ENCODE measurements at regions not wholly inside any gene's neighbourhood (a gene's known extent, or its start where the extent isn't known, plus 50 kb on each side); places are given as distances from the start of the nearest gene placed in this dataset.

DNA sequence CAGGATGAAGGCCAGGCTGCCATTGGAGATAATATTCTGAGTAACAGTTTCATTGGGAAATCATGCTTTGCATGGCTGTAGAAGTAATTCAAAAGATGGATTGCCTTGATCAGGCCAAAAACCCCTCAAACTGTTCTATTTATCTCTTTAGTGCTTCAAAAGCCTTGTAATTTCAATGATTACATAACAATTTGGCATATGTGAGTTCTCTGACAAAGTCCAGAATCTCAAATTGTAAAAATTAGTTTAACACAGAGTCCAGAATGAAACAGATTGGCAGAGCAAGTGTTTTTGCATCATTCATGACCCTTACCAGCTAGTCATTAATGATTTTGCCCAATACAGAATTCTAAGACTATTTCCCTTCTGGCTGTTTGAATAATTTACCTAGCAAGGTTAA lies 347.3 kb downstream of the SPRY1 start:
- POLR2A ChIA-PET = no interaction called here
- Mint-ChIP-seq H3K27ac (no peak overlapping the region), H3K4me3 (no peak overlapping the region), H3K27me3 (peaks cover 5% of the 10 kb centered on the region), H3K4me1 (ENCODE audit: low read depth) (no peaks in the 10 kb centered on the region), H3K36me3 (no peaks in the 10 kb centered on the region), H3K9me3 (no peaks in the 10 kb centered on the region)
- CTCF ChIA-PET = no interaction called here
- DNase-seq = no peak
- intact Hi-C loops (cut with micrococcal nuclease) = no loop called here

DNA sequence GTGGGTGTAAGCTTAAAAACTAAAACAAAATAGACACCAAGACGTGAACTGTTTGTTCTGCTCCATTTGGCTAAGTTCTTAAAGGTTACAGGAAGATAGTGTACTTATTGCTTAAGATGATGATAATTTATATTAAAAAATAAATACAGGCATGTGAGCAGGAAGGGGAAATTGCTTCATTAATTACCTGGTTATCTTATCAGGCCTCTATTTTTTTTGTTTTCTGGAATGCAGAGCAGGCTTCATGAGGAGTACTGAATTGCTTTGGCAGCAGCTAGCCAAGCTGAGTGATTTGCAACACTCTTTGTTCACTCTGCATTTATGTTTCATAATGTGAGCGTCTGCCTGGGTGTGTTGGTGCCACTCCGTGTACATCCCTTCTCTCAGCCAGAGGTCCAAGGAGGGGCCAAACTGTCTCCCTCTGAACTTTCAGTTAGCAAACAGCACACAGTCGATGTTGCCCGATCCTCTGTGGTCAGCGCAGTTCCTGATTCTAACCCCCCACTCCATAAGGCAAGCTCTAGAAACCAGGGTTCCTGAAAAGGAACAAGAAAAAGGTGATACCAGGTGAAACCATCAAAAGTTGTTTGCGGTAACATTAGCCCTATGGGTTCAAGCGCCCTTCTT lies 348.2 kb downstream of the SPRY1 start:
- POLR2A ChIA-PET = interaction anchor here (0.7 kb wide), 1 partner anchor 108 kb away, joined by 3 read pairs; no protein-coding TSS in a partner anchor
- DNase-seq = no peak
- no peaks in the 10 kb centered on the region for H3K4me1 Mint-ChIP-seq (ENCODE audit: low read depth)
- H3K4me3 Mint-ChIP-seq = no peak overlapping the region
- CTCF ChIA-PET = interaction anchor here (0.7 kb wide), 1 partner anchor 32 kb away, joined by 4 read pairs; no protein-coding TSS in a partner anchor
- H3K27ac Mint-ChIP-seq = no peak overlapping the region
- H3K36me3 Mint-ChIP-seq = no peaks in the 10 kb centered on the region
- peaks cover 5% of the 10 kb centered on the region for H3K27me3 Mint-ChIP-seq
- H3K9me3 Mint-ChIP-seq = no peaks in the 10 kb centered on the region
- intact Hi-C loops (cut with micrococcal nuclease) = no loop called here

DNA sequence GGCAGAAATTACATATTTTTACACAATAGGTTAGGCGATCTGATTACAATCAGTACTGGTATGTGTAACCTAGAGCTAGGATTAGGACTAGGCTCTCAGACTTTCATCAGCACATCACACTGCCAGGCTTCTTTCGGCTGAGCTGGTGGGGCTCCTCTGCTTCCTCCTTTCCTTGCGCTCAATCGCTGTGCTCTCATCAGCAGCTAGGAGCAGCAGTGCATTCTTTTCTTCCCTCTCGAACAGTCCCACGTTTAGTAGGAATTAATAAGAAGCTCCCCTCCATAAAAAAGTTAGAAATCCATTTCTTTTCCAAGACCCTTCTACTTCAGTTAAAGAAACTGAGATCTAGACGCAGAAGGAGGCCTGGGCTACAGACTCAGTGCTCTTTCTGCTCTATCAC lies 350.4 kb downstream of the SPRY1 start:
- Mint-ChIP-seq H3K4me1 (ENCODE audit: low read depth) (no peaks in the 10 kb centered on the region), H3K4me3 (no peak overlapping the region), H3K36me3 (no peaks in the 10 kb centered on the region), H3K27me3 (peaks cover 5% of the 10 kb centered on the region), H3K27ac (no peak overlapping the region), H3K9me3 (no peaks in the 10 kb centered on the region)
- CTCF ChIA-PET = interaction anchor here (0.6 kb wide), 1 partner anchor 544 kb away, joined by 4 read pairs; no protein-coding TSS in a partner anchor
- no peak for DNase-seq
- intact Hi-C loops (cut with micrococcal nuclease) = no loop called here
- POLR2A ChIA-PET = no interaction called here

DNA sequence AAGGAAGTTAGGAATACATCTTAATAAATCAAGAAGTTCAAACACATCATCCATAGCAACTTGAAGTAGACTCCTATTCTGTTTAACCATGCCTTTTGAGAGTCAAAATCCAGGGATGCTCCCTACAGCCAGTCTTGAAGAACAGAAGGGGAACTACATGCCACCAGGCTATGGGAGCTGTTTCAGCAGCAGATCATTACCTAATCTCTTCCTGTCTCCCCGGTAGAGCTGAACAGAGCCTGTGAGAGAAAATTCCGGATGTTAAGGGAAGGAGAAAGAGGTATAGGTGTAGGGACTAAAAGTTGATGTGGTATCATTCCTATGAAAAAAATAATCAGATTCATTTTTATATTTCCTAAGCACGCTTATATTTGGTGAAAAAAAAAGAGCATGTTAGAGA lies 352.2 kb downstream of the SPRY1 start:
- Mint-ChIP-seq H3K4me1 (ENCODE audit: low read depth) (no peaks in the 10 kb centered on the region), H3K36me3 (no peaks in the 10 kb centered on the region), H3K4me3 (no peak overlapping the region), H3K27ac (no peak overlapping the region), H3K9me3 (no peaks in the 10 kb centered on the region), H3K27me3 (peaks cover 5% of the 10 kb centered on the region)
- intact Hi-C loops (cut with micrococcal nuclease) = no loop called here
- CTCF ChIA-PET = no interaction called here
- POLR2A ChIA-PET = no interaction called here
- DNase-seq = no peak

DNA sequence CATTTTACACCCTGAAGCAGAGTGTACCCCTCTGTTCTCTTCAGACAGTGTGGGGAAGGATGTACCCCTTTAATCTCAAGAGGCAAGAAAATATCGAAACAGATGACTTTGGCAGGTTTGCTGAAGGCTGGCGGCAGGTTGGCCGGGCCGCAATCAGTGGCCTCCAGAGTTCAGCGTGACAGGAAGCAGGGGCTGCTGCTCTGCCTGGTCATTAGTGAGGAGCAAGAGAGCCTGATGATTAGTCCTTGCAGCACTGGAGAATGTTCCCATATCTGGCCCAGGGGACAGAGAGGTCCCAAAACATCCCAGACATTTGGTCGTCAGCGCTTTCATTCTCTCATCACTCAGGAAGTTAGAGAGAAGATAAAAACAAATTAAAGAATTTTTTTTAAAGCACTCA lies 352.8 kb downstream of the SPRY1 start:
- intact Hi-C loops (cut with micrococcal nuclease) = no loop called here
- no peaks in the 10 kb centered on the region for H3K4me1 Mint-ChIP-seq (ENCODE audit: low read depth)
- no peaks in the 10 kb centered on the region for H3K36me3 Mint-ChIP-seq
- H3K9me3 Mint-ChIP-seq = no peaks in the 10 kb centered on the region
- no peak for DNase-seq
- no peak overlapping the region for H3K4me3 Mint-ChIP-seq
- POLR2A ChIA-PET = no interaction called here
- CTCF ChIA-PET = no interaction called here
- H3K27me3 Mint-ChIP-seq = peaks cover 4% of the 10 kb centered on the region
- no peak overlapping the region for H3K27ac Mint-ChIP-seq

DNA sequence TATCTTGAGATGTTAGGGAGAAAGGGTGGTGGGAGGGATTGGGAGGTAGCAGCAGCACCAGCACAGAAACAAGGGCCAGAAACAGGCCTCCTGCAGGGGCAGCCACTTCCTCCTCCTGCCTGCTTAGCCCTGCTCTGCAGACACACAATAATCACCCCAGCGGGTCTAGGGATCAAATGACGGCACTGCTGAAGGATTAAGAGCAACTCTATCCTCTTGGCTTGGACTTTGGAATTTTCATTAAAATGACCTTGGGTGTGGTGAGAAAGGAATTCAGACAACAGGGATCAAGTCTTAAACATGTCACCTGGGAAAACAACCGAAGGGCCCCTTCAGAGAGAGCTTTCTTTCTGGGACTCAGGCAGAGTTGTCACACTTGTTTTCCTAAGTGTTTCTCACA lies 353.4 kb downstream of the SPRY1 start:
- H3K27me3 Mint-ChIP-seq = peaks cover 4% of the 10 kb centered on the region
- ChIA-PET CTCF (no interaction called here), POLR2A (no interaction called here)
- intact Hi-C loops (cut with micrococcal nuclease) = no loop called here
- no peaks in the 10 kb centered on the region for H3K36me3 Mint-ChIP-seq
- no peaks in the 10 kb centered on the region for H3K4me1 Mint-ChIP-seq (ENCODE audit: low read depth)
- H3K9me3 Mint-ChIP-seq = no peaks in the 10 kb centered on the region
- H3K4me3 Mint-ChIP-seq = no peak overlapping the region
- no peak for DNase-seq
- H3K27ac Mint-ChIP-seq = no peak overlapping the region

DNA sequence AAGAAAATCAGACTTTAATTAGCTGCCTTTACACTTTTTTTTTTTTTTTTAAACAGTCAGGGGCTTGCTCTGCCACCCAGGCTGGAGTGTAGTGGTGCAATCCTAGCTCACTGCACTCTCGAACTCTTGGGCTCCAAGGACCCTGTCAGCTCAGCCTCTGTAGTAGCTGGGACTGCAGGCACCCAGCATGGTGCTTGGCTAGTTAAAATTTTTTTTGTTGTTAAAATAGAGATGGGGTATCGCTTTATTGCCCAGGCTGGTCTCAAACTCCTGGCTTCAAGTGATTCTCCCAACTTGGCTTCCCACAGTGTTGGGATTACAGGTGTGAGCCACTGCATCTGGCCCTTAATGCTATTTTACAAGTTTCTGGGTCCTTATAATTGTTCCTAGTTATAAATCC lies 359.1 kb downstream of the SPRY1 start:
- CTCF ChIA-PET = no interaction called here

DNA sequence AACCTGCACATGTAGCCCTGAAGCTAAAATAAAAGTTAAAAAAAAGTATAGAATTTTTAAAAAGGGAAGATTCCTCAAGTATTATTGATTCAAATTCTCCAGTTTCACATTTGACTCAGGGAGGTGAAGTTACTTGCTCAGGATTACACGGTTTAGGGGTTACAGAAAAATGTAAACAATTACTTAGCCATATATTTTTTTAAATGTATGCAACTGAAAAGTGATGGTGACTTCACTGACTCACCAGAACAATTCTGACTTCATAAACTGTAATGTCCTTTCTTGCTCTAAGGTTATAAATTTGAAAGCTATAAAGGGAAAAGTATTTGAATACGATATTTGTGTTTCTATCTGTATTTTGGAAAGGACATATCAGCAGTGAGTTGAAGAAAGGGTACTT lies 371.2 kb downstream of the SPRY1 start:
- H3K36me3 Mint-ChIP-seq = no peaks in the 10 kb centered on the region
- no peaks in the 10 kb centered on the region for H3K4me1 Mint-ChIP-seq (ENCODE audit: low read depth)
- no peaks in the 10 kb centered on the region for H3K27me3 Mint-ChIP-seq
- intact Hi-C loops (cut with micrococcal nuclease) = no loop called here
- H3K9me3 Mint-ChIP-seq = no peaks in the 10 kb centered on the region
- POLR2A ChIA-PET = no interaction called here
- H3K27ac Mint-ChIP-seq = no peak overlapping the region
- DNase-seq = no peak
- CTCF ChIA-PET = no interaction called here
- H3K4me3 Mint-ChIP-seq = no peak overlapping the region

More for the DNA sequence above, 359.1 kb downstream of the SPRY1 start:
- Mint-ChIP-seq H3K27ac (no peak overlapping the region), H3K27me3 (no peaks in the 10 kb centered on the region), H3K4me1 (ENCODE audit: low read depth) (no peaks in the 10 kb centered on the region), H3K4me3 (no peak overlapping the region), H3K36me3 (no peaks in the 10 kb centered on the region), H3K9me3 (no peaks in the 10 kb centered on the region)
- intact Hi-C loops (cut with micrococcal nuclease) = no loop called here
- POLR2A ChIA-PET = no interaction called here
- DNase-seq = no peak

DNA sequence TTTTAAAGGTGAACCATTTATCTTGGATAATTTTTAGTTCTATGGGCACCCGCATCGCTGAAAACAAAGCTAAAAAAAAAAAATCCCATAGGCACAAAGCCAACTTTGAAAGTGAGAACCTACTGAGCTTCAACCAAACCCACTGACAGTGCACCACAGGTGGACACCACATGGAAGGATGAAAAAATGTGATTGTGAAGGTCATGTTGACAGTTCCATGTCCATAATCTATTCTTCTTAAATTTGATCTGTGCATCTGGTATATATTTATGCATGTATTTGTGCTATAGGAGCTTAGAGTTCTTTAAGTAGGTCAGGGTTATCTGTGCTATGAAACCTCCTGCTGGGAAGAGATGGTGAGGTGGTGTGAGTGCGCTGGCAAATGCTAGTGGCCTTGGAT lies 374.3 kb downstream of the SPRY1 start:
- H3K4me3 Mint-ChIP-seq = no peak overlapping the region
- ChIA-PET CTCF (no interaction called here), POLR2A (no interaction called here)
- intact Hi-C loops (cut with micrococcal nuclease) = loop anchor here (5.0 kb wide), 1 partner anchor 341 kb away; no protein-coding TSS in a partner anchor
- H3K9me3 Mint-ChIP-seq = no peaks in the 10 kb centered on the region
- H3K36me3 Mint-ChIP-seq = no peaks in the 10 kb centered on the region
- no peaks in the 10 kb centered on the region for H3K4me1 Mint-ChIP-seq (ENCODE audit: low read depth)
- H3K27ac Mint-ChIP-seq = no peak overlapping the region
- no peak for DNase-seq
- H3K27me3 Mint-ChIP-seq = no peaks in the 10 kb centered on the region

DNA sequence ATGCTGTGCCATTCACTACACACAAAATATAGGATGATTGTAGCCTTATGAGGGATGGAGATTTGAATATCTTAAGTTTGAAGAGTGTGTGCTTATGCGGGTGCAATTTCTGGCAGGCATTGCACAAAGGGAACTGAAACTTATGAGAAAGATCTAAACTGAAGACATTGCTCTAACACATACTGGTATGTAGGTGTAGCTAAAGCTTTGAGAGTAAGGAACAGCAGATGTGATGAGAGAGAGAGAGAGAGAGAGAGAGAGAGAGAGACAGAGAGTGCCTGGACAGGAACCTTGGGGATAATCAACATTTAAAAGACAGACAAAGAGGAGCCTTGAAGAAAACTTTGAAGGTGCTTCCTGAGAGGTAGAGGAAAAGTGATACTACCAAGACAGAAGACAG lies 379.7 kb downstream of the SPRY1 start:
- Mint-ChIP-seq H3K27me3 (no peaks in the 10 kb centered on the region), H3K4me1 (ENCODE audit: low read depth) (no peaks in the 10 kb centered on the region), H3K36me3 (no peaks in the 10 kb centered on the region), H3K4me3 (no peak overlapping the region), H3K9me3 (no peaks in the 10 kb centered on the region), H3K27ac (no peak overlapping the region)
- intact Hi-C loops (cut with micrococcal nuclease) = no loop called here
- ChIA-PET POLR2A (no interaction called here), CTCF (interaction anchor here (0.6 kb wide), 1 partner anchor 31 kb away, joined by 4 read pairs; no protein-coding TSS in a partner anchor)
- no peak for DNase-seq

DNA sequence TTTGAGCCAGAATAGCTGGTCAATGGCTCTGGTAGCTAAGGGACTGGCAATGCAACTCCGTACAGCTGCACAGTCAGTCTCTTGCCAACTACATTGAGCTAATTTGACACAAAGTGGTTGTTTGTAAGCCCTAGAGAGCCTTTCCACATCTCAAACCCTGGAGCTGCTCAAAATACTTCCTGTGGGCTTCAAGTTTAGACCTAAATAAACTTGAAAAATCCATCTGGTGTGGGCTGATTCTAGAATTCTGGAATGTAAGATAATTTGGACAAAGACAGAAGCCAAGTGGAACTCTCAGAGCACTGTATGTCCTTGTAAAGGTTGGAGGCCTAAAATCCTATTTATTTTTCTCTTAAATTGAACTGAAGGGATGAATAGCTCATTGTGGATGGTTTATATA lies 380.8 kb downstream of the SPRY1 start:
- Mint-ChIP-seq H3K4me3 (no peak overlapping the region), H3K9me3 (no peaks in the 10 kb centered on the region), H3K27ac (no peak overlapping the region), H3K4me1 (ENCODE audit: low read depth) (no peaks in the 10 kb centered on the region), H3K36me3 (no peaks in the 10 kb centered on the region), H3K27me3 (no peaks in the 10 kb centered on the region)
- ChIA-PET CTCF (no interaction called here), POLR2A (no interaction called here)
- intact Hi-C loops (cut with micrococcal nuclease) = no loop called here
- no peak for DNase-seq

DNA sequence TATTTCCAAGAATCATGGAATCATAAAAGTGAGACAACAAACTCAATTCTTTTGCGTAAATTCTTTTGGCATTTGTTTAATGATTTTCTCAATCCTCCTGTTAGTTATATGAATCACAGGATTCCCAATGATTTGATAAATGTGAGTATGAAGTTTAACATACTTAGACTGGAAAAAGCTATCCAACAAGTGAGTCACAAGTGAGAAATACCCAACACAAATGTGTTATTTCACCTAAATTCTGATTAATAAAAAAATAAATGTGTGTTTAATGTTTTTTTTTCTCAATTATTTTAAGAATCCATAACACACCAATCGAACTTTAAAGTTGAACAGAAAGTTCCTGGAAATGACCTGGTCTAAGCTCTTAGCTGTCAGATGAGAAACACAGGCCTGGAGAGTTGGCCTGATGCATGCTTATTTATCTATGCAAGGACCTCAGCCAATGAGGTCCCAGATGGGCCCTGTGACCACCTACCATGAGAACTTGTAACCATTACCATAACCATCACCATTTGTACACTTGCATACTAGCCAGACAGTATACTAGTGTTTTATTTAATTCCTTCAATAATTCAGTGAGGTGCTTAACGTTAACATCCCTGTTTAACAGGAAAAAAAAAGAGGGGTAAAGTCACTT lies 386.7 kb downstream of the SPRY1 start:
- no peak overlapping the region for H3K27ac Mint-ChIP-seq
- H3K4me1 Mint-ChIP-seq (ENCODE audit: low read depth) = no peaks in the 10 kb centered on the region
- no peak overlapping the region for H3K4me3 Mint-ChIP-seq
- intact Hi-C loops (cut with micrococcal nuclease) = no loop called here
- H3K9me3 Mint-ChIP-seq = no peaks in the 10 kb centered on the region
- POLR2A ChIA-PET = no interaction called here
- no peaks in the 10 kb centered on the region for H3K36me3 Mint-ChIP-seq
- CTCF ChIA-PET = interaction anchor here (0.6 kb wide), 1 partner anchor 38 kb away, joined by 3 read pairs; no protein-coding TSS in a partner anchor
- DNase-seq = no peak
- H3K27me3 Mint-ChIP-seq = no peaks in the 10 kb centered on the region

DNA sequence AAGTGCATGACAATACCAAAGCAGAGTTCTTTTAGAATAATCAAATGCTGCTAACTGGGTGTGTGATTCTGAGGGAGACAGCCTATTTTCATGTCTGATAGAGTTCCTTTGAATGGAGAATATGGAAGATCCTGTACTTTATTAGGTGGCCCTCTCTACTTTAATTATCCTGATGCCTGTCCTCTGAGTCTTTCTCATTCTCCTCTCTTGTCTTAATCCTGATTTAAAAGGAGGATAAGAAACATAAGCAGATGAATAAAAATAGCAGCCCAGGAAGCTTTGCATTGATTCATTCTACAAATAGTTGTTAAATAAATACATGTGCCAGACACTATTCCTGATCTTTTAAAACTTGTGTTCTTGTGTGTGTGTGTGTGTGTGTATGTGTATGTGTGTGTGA lies 387.3 kb downstream of the SPRY1 start:
- Mint-ChIP-seq H3K27ac (no peak overlapping the region), H3K36me3 (no peaks in the 10 kb centered on the region), H3K27me3 (no peaks in the 10 kb centered on the region), H3K4me1 (ENCODE audit: low read depth) (no peaks in the 10 kb centered on the region), H3K9me3 (no peaks in the 10 kb centered on the region), H3K4me3 (no peak overlapping the region)
- POLR2A ChIA-PET = no interaction called here
- DNase-seq = no peak
- CTCF ChIA-PET = interaction anchor here (0.6 kb wide), 1 partner anchor 37 kb away, joined by 3 read pairs; no protein-coding TSS in a partner anchor
- intact Hi-C loops (cut with micrococcal nuclease) = no loop called here

All from activated CD4-positive, alpha-beta memory T cell treated with anti-CD3 and anti-CD28 coated beads for 36 hours (primary cell).